AG09309 (cell line): ENCODE measurements at regions not wholly inside any gene's neighbourhood (a gene's known extent, or its start where the extent isn't known, plus 50 kb on each side); places are given as distances from the start of the nearest gene placed in this dataset.

Source experiments
- DNase-seq: peaks from one replicate; pipeline ENCODE4 v3.0.0-alpha.2; 2010; ENCODE audit warnings: low read depth
- H3K4me3 ChIP-seq: 2 replicates; pipeline ENCODE4 v1.5.1; 2011; ENCODE audit warnings: mild to moderate bottlenecking, low read depth, low read length, moderate library complexity; ENCODE audit not compliant: control insufficient read depth
- TF ChIP-seq, protein P1 (sequence below): IDR thresholded peaks from 2 replicates; pipeline ENCODE4 v1.5.1; 2011; ENCODE audit warnings: mild to moderate bottlenecking, low read depth, low read length, inconsistent platforms; ENCODE audit not compliant: insufficient read depth, control insufficient read depth; ENCODE audit errors: missing control alignments

DNA sequence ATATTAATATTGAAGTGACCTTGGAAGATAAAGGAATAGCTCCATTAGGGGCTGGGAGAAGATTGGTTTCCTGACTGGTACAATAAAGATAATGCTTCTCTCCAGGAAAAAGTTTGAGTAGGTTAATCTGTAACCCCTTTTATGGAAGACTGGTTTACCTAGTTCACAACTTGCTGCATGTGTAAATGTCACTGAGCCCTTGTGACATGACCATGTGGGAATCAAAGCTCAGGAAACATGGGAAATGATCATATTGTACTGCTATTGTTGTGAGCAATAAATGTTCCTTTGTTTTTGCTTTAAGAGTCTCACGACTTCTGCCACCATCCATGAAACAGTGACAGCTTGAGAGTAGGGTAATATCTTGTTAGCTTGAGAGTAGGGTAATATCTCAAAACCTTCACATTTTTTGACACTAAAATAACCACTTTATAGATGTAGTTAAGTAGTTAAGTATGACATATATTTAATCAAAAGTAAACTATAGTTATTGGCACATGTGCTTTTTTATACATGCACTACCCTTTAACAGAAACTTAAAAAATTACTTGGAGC is 1338.6 kb downstream of the FSCB start:
- TF ChIP-seq, protein P1, sequence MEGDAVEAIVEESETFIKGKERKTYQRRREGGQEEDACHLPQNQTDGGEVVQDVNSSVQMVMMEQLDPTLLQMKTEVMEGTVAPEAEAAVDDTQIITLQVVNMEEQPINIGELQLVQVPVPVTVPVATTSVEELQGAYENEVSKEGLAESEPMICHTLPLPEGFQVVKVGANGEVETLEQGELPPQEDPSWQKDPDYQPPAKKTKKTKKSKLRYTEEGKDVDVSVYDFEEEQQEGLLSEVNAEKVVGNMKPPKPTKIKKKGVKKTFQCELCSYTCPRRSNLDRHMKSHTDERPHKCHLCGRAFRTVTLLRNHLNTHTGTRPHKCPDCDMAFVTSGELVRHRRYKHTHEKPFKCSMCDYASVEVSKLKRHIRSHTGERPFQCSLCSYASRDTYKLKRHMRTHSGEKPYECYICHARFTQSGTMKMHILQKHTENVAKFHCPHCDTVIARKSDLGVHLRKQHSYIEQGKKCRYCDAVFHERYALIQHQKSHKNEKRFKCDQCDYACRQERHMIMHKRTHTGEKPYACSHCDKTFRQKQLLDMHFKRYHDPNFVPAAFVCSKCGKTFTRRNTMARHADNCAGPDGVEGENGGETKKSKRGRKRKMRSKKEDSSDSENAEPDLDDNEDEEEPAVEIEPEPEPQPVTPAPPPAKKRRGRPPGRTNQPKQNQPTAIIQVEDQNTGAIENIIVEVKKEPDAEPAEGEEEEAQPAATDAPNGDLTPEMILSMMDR, result no peak
- DNase-seq, result no peak
- no peak overlapping the region for H3K4me3 ChIP-seq

DNA sequence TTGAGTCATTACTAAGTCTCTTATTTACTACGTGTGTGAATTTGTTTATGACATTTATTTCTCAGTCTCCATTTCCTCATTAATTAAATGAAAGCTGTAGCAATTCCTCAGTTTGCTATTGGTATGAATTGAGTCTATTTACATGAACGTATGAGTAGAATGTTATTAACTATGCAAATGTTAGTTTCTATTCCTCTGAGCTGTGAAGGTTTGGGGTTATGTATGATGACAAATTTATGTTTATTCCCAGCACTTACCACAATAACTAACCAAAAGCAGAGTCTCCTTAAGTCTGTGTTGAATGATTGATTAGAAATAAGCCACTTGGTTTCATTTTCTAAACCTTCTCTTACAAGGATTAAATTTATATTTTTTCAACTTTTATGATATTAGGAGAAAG is 1340.9 kb downstream of the FSCB start:
- TF ChIP-seq, protein P1, result no peak
- no peak overlapping the region for H3K4me3 ChIP-seq
- no peak for DNase-seq

DNA sequence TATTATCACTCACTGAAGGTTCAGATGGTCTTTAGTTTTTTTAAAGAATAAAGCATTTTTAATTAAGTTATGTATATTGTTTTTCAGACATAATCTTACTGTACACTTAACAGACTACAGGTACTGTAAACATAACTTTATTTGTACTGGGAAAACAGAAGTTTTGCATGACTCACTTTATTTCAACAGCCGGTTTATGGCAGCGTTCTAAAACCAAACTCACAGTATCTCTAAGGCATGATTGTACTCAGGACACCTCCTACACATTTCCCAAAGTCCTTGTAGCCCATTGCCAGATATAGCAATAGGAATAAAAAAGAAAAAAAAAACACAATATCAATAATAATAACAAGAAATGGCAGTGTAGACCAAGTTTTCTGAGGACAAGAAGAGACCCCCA is 1341.4 kb downstream of the FSCB start:
- DNase-seq, result no peak
- no peak overlapping the region for H3K4me3 ChIP-seq
- TF ChIP-seq, protein P1, result no peak

DNA sequence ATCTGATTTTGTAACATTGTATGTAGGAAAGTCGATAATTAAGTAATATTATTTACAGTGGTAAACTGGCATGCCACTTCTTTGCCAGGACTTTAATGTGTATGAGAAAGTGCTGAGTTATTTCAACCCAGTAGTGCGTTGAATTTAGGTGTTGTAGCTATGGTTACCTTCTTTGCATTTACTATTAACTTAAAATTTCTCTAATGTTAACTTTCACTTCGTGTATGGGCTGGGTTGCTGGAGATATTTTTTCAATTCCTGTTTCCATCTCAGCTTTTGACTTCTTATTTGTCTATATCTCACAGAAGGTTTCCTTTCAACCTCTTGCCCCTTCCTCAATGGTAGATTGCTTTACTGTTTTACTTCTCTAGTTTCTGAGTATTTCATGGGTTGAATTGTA is 1345.6 kb downstream of the FSCB start:
- TF ChIP-seq, protein P1, result no peak
- DNase-seq, result no peak
- H3K4me3 ChIP-seq, result no peak overlapping the region

DNA sequence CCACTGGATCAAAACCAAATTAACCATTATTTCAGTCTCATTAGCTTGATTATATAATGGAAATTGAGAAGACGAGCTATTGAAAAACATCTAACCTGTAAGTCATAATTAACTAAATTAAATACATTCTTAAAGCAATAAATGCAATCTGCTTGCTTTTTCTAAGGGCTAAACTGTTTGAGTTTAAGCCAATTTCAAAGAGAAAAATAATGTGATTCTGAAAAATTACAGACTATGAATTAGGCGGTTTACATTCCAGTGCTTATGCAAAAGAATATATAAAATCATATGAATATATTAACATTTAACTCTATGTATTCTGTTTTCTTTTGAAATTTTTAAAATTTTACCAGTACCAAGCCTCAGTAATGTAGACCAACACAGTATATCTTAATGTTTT is 1349.4 kb downstream of the FSCB start:
- no peak for DNase-seq
- H3K4me3 ChIP-seq, result no peak overlapping the region
- TF ChIP-seq, protein P1, result no peak

DNA sequence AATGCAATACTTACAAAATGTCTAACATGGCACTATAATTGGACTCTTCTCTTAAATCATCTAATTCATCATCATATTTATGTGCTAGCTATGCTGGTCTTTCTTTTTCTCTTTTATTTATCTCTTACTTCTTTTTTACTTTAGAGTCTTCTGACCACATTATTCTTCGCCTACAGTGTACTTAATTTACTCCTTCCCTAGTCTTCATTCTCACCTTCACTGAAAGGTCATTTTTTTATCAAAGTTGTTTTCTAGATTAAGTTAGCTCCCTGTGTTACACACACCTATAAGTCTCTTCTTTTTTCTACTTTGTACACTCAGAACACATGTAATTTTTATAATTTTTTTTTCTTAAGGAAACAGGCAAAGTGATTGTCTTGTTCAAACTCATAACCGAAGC is 1351.2 kb downstream of the FSCB start:
- no peak for DNase-seq
- no peak overlapping the region for H3K4me3 ChIP-seq
- TF ChIP-seq, protein P1, result no peak

DNA sequence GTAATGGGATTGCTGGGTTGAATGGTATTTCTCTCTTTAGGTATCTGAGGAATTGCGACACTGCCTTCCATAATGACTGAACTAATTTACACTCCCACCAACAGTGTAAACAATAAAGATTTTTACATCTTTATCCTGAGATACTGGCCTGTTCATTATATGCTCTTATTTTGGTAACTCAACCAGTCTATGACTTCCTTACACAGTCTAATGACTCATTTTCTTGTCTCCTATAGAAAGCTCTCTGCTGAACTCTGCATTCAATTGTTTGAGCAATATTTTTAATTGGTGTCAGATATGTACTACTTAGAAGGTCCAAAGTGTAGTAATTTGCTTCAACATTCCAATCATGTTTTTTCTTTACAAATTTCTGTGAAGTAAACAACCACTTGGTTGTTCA is 1351.8 kb downstream of the FSCB start:
- no peak overlapping the region for H3K4me3 ChIP-seq
- DNase-seq, result no peak
- TF ChIP-seq, protein P1, result no peak
